ENCODE measurements at regions not wholly inside any gene's neighbourhood (a gene's known extent, or its start where the extent isn't known, plus 50 kb on each side); places are given as distances from the start of the nearest gene placed in this dataset.

DNA sequence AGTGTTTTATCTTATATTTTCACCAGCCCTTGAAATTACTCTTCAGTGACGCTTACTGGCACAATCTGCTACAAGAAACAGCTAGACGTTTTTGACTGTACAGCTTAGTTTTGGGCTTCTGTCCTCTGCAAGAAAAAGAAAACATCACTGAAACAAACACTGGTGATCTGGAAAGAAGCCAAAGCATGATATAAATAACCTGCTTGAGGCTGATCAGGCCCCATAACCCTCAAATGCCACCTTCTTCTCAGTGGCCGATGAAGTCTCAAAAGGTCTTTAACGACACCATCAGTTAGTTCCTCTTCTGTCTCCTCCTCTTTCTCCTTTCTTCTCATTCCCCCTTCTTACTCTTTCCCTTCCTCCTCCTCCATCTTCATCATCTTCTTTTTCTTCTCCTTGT is 942.3 kb upstream of the TMEM132C start:
- TF ChIP-seq, protein P1, sequence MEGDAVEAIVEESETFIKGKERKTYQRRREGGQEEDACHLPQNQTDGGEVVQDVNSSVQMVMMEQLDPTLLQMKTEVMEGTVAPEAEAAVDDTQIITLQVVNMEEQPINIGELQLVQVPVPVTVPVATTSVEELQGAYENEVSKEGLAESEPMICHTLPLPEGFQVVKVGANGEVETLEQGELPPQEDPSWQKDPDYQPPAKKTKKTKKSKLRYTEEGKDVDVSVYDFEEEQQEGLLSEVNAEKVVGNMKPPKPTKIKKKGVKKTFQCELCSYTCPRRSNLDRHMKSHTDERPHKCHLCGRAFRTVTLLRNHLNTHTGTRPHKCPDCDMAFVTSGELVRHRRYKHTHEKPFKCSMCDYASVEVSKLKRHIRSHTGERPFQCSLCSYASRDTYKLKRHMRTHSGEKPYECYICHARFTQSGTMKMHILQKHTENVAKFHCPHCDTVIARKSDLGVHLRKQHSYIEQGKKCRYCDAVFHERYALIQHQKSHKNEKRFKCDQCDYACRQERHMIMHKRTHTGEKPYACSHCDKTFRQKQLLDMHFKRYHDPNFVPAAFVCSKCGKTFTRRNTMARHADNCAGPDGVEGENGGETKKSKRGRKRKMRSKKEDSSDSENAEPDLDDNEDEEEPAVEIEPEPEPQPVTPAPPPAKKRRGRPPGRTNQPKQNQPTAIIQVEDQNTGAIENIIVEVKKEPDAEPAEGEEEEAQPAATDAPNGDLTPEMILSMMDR (IDR thresholded peaks at IDR 0.05) = no peak
- TF ChIP-seq POLR2A (IDR thresholded peaks at IDR 0.05) (no peak), POLR2AphosphoS5 (IDR thresholded peaks at IDR 0.05) (no peak)

Measured in prostate gland (tissue), 2 donors.